GM21529 (cell line): ENCODE measurements at regions not wholly inside any gene's neighbourhood (a gene's known extent, or its start where the extent isn't known, plus 50 kb on each side); places are given as distances from the start of the nearest gene placed in this dataset.

Experiments used
- ATAC-seq: cut with Tn5 transposase; IDR thresholded peaks from one replicate; pipeline ENCODE4 v1.9.1; 2021; ENCODE audit not compliant: unreplicated experiment

- ATAC-seq = no peak
Observed at GRCh38 chr21:43348801-43349261, 78.1 kb downstream of the SIK1 start.

GRCh38 chr21:43348170-43348766 is 78.7 kb downstream of the SIK1 start:
- no peak for ATAC-seq

GRCh38 chr21:43347461-43348169 is 79.3 kb downstream of the SIK1 start:
- no peak for ATAC-seq

GRCh38 chr21:43346551-43346950 is 80.4 kb downstream of the SIK1 start:
- no peak for ATAC-seq

- ATAC-seq = no peak
Observed at GRCh38 chr21:43345746-43346409, 81.1 kb downstream of the SIK1 start.

- no peak for ATAC-seq
Observed at GRCh38 chr21:43345046-43345745, 81.7 kb downstream of the SIK1 start.

- ATAC-seq = no peak
Observed at GRCh38 chr21:43343992-43344886, 82.7 kb downstream of the SIK1 start.

- ATAC-seq = no peak
Observed at GRCh38 chr21:43343095-43343991, 83.6 kb downstream of the SIK1 start.

GRCh38 chr21:43342301-43342881 is 84.5 kb downstream of the SIK1 start:
- no peak for ATAC-seq

GRCh38 chr21:43341378-43342161 is 85.4 kb downstream of the SIK1 start:
- ATAC-seq = no peak

- ATAC-seq = no peak
Observed at GRCh38 chr21:43340491-43341377, 86.2 kb downstream of the SIK1 start.

- no peak for ATAC-seq
Observed at GRCh38 chr21:43339668-43340067, 87.3 kb downstream of the SIK1 start.

- ATAC-seq = no peak
Observed at GRCh38 chr21:43338951-43339350, 88.0 kb downstream of the SIK1 start.

GRCh38 chr21:43337901-43338655 is 88.9 kb downstream of the SIK1 start:
- ATAC-seq = no peak

GRCh38 chr21:43335119-43335518 is 91.8 kb downstream of the SIK1 start:
- ATAC-seq = no peak

GRCh38 chr21:43334214-43334958 is 92.5 kb downstream of the SIK1 start:
- ATAC-seq = no peak
